GM18511 (cell line): ENCODE measurements at regions not wholly inside any gene's neighbourhood (a gene's known extent, or its start where the extent isn't known, plus 50 kb on each side); places are given as distances from the start of the nearest gene placed in this dataset.
A peak's percentile ranks its signal among the peaks of the same experiment; 100 is the strongest.

Experiments used
- ATAC-seq: cut with Tn5 transposase; IDR thresholded peaks from one replicate; pipeline ENCODE4 v1.9.1; 2021; ENCODE audit warnings: mild to moderate bottlenecking, moderate library complexity; ENCODE audit not compliant: unreplicated experiment

DNA sequence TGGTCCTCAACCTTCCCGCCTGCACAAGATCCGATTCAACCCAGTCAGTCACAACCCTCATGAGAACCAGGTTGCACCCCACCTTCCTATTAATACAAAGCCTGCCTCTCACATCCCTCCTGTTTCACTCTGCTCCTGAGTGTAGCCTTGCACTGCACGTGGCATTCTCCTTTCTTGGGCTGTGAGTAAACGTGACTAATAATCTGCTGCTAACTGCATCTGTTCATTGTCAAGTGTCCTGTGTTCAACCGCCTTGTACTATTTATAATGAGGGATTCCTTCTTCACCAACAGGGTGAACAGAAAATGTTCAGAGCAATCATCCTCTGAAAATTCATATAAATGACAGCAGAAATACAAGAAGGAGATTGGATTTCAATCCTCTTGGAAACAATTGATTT lies 1608.2 kb downstream of the SLITRK5 start:
- ATAC-seq, result no peak

DNA sequence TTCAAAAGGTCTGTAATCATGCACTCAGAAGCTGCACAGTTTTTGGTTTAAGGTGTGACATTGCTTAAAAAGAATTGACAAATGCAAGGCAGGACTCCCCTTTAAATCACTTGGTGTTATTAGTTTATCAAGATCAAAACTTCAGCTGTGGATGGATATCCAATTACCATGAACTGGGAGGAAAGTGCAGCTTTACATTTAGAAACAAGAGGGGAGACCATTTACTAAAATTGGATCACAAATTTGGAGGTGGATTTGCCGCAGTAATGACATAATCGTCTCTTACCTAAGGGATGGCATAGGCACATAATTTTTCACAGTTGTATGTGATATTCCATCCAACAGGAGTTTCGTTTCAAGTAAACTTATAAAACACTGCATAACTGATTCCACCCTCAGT lies 1610.2 kb downstream of the SLITRK5 start:
- no peak for ATAC-seq

DNA sequence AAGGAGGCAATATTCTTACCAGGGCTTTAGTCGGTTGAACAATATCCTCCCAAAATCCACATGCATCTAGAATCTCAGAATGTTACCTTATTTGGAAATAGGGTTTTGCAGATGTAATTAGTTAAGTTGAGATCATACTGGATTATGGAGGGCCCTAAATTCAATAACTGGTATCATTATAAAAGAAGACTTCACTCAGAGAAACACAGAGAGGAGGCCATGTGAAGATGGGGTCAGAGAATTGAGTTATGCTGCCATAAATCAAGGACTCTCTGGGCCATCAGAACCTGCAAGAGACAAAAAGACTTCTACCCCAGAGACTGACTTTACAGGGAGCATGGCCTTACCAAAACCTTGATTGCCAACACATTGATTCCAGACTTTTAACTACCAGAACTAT lies 1611.1 kb downstream of the SLITRK5 start:
- no peak for ATAC-seq

DNA sequence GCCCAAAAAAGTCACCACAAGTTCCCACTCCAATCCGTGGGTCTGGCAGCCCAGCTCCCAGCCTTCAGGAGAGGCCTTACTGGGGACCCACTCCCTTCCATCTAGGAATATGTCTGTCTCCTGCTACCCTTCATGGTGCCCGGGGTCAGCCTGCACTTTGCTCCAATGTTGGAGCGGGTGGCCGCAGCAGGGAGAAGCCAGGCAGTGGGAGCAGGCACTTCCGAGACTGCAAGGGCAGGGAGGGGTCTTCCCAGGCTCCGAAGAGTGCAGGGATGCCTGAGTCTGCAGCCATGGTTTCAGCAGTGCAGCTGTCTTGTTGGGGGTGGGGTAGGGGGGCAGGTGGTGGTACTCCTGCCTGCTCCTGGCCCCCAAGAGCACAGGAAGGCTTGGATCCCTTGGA lies 1616.2 kb downstream of the SLITRK5 start:
- no peak for ATAC-seq

DNA sequence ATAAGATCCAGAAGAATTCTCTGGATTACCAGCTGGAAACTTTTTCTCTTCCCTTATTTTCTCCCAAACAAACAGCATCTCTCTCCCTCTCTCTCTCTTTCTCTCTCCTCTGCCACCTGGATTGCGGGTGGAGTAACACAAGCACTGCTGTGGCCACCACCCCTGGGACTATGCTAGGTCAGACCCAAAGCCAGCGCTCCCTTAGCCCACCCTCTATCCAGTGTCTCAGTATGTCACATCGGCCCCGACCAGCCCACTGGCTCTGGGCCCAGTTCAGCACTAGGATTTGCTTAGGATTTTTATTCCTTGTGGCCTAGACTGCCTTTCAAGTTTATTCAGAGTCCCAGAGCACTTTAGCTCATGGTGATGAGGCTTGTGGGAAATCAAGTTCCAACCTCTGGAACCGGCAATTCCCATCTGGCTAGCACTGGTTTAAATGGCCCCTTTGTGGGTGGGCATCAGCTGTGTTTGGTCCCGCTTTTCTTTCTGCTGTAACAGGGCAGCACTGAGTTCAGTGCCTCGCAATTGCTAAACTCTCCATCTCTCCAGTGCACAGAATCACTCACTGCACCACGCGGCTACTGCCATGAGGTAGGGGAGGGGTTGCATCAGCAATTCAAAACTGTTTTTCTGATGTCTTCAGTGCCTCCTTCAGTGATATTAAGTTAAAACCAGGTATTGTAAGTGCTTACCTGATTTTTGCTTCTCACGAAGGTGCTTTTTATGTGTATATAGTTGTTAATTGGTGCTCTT lies 1623.1 kb downstream of the SLITRK5 start:
- ATAC-seq, result no peak

DNA sequence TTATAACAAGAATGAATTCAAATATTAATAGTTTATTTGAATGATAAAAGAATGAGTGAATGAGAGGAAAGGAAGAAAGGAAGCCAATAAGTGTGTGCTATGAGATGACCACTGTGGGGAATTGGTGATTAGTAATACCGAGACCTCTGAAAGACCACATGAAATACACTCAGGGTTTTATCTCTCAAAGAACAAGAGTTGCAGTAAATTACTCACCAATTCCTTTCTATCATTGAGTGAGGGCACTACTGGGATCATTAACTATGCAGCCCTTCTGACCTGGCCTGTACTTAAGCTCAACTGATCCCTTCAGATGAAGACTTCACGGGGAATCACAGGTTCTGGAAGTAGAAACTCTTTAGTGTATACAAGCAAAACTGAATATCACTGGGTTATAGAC lies 1636.1 kb downstream of the SLITRK5 start:
- peak; percentile 81 for ATAC-seq

DNA sequence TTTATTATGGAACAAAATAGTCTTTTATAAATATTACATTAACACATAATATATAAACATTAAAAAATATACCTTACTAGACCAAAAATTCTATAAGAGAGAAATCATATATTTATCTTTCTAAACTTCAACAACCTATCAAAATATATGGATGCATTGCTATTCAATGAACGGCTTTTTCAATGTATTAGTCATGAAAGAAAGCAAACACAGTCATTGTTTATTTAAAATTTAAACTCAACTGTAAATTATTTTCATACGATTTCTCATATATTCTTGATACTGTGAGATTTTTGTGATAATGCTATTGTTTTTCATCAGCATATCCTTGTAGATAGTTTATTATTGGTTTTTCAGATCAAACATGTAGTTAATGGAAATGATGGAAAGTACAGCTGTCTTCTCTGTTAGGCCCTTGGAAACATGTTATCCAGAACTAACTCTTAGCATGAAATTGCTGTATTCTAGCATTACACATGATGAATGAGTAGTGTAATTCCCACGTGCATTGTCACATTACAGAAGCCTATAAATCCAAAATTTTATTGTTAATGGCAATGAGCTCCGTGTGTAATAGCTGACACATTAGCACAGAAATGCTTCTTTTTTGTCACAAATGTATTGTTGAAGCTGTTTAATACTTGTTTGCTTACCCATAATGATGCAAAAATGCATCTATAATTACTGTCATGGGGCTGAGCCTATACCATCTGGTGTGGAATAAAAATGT lies 1639.9 kb downstream of the SLITRK5 start:
- no peak for ATAC-seq

DNA sequence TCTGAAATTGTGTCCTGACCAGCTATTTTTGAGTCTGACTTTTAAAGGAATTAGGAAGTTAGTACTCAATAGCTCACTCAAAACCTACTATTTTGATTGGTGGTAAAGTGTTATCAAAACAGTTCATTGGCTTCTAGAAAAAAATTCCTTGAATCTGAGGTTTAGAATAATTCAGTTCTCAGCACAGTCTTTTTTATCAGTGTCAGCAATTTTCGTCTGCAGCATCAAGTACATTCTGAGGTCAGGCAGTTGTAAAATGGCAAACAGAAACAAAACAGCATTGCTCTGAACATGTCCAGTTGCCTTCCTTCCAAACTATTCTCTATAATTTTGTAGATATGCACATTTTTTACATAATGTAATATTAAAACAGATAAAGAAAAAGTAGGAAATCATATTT lies 1644.1 kb downstream of the SLITRK5 start:
- ATAC-seq, result no peak

DNA sequence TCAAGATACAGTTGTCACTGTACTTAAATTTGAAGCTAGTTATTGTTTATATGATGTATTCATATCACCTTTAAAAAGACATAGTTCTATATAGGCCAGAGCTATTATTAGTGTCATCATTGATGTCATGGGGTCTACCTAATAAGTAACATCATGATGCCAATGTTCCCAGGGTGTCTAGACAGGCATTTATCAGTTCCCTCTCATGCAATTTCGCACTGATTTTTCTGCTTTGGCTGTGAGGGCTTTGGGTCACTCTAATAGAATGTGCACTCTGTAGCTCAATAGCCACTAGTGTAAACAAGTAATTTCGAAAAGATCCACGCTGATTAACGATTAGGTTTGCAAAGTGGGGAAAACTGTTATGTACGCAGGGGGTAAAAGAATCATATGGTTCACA lies 1651.3 kb downstream of the SLITRK5 start:
- ATAC-seq, result no peak

DNA sequence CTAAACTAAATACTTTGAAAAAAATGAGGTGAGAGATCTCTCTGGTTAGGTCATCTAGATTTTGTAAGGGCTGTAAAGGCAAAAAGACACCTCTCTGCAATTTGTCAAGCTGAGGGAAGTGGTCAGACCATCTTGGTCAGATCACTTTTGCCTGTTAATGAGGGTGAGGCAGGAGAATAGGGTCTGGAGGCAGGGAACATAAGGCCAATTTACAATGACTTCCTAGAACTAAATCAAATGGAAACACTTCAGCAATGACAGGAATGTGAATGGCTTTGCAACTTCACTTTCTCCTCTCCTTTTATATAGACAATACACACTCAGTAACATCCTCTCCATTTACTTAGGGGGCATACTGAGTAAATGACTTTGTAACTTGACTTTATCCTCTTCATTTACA lies 1653.4 kb downstream of the SLITRK5 start:
- no peak for ATAC-seq

DNA sequence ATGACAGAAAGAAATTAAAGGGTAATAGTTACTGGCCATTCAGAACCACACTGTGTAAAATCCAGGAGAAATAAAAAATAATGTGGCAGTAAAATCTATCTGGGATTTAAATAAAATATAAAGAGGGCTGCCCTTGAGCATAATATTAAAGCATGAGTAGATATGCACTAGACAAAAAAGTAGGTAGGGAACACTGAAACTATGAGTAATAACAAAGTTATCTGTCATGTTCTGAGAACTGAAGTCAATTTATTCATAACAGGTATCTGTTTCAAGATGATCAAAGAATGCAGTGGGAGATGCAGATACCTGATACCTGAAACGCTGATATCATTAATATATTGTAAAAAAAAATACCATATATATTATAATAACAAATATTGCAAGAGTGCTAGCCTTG lies 1672.0 kb downstream of the SLITRK5 start:
- ATAC-seq, result no peak

DNA sequence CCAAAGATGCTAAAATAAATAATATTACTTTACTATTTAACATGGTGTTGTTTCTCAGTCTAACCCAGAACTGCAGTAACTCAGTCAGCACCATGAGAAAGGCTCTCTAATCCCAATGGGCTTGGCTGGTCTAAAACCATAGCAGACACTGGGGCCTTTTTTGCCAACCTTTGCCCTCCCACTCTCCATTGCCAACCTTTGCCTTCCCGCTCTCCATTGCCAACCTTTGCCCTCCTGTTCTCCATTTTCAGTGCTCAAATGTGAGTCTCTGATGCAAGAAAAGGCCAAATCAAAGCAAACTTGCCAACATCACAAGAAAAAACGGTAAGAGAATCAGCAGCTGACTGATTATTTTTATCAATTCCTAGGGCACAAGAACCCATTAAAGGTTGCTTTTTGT lies 1681.2 kb downstream of the SLITRK5 start:
- no peak for ATAC-seq

DNA sequence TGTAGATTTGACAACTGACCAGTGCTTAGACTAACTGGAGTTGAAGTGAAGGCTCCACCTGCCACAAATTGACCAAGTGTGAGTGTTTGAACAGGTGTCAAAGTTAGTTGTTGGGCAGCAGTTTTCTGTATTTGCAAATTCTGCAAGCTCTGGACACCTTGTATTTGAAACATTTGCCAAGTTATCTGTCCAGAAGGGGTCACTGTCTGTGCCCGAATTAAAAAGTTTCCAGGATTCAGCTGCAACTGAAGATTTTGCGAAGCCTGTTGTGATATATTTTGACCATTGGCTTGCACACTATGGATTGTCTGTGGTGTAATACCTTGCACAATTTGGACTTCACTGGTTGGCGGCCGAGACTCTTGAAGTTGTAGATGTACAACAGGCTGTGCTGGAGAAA lies 1690.7 kb downstream of the SLITRK5 start:
- no peak for ATAC-seq

DNA sequence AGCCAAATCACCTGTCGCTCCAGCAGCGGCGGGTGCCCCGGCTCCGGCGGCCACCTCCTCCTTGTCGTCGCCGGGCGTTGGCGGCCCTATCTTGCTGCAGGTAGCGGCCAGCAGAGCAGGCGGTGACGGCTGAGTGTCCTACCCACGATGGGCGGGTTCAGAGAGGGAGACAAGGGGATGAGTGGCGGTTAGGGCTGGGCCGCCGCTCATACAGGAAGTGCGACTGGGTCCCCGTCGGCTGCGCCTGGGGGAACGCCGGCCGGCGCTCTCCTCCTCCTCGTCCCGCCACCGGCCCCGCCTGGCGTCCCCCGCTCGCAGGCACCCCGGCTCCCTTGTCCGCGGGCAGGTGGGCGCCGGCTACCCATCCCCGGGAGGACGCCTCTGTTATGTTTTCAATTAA lies 1692.0 kb downstream of the SLITRK5 start:
- ATAC-seq, result no peak

DNA sequence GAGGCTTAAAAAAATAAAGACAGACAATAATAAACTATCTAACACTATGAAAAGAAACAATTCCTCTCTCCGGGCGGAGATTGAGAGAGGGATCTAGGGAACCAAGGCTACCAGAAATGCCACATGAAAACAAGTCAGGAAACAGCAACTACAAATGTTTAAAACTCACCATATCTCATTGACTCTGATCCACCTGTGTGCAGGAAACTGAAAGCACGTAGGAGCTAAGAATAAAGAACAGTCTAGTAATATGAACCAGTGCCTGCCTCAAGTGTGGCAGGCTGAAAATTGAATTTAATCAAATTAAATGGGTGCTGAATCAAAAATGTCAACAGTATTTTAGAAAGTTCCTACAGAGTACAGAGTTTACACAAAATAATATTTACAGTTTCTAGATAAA lies 1701.0 kb downstream of the SLITRK5 start:
- no peak for ATAC-seq

DNA sequence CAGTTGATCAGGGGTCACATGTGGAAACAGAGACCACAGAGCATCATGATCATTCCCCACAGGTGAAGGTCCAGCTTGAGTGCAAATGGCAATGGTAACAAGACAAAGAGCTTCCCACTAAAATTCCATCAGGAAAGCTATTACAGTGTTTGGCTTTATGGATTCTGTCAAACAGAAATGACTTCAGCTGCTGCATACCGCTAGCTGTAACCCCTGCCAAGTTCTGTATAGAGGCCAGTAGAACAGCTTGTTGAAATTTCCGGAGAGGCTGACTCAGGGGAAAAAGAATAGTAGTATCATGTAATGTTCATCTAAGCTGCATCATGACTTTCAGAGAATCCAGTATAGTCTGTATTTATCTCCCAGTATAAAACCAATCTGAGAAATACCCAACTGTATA lies 1704.7 kb downstream of the SLITRK5 start:
- ATAC-seq, result no peak

DNA sequence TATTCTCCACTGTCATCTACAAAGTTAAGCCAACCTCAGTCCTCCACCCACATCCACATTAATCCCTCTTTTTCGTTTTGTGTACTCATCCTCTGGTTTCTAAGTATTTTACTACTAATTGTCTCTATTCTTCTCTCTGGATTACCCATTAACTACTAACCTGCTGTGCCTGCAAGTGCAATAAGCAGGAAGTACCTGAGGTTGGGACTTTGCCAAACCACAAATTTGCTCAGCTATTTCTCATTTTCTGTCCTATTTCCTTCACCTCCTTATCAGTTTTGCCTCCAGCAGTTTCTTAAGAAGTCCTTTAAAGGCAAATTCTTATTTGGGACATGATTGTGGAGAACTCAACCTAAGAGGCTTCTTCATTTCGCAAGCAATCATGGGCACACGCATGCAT lies 1708.9 kb downstream of the SLITRK5 start:
- peak; percentile 86 for ATAC-seq

DNA sequence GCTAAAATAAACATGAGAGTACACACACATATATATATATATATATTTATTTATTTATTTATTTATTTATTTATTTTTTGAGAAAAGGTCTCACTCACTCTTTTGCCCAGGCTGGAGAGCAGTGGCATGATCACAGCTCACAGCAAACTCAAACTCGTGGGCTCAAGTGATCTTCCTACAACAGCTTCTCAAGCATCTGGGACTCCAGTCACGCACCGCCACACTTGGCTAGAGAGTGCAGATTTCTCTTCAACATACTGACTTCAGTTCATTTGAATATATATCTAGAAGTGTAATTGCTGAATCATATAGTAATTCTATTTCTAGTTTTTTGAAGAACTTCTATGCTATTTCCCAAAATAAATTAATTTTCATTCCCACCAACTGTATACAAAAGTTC lies 1711.8 kb downstream of the SLITRK5 start:
- no peak for ATAC-seq

DNA sequence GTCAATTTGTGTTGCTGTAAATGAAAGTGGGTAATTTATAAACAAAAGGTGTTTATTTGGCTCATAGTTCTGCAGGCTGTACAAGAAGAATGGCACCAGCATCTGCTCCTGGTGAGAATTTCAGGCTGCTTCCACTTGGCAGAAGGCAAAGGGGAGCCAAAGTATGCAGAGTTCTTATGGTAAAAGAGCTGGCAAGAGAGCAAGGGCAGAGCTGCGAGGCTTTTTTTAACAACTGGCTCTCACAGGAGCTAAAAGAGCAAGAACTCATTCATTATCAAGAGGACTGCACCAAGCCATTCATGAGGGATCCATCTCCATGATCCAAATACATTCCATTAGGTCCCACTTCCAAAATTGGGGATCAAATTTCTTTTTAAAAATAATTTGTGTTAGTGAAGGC lies 1712.7 kb downstream of the SLITRK5 start:
- ATAC-seq, result no peak

DNA sequence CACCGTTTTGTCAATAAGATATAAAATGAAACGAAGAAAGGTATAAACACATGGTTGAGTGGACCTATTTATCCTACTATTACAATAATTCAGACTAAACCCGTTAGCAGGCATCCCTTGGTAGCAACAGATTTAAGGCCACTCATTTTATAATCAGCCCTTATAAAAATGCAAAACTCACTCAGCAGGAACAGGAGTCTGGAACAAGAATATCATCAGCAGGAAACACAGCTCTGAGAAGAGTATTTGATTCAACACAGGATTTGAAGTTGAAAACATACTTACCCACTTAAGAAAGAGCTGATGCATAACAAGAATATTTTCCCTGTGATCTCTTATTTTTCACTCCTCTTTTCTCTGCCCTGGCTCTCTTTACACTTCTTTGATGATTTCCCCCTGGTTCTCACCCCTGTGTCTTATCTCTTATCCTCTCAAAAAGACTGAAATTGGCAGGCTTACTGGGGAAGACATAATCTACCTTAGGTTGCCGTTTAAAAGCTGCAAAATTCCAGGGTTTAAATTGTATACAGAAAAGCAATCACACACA lies 1722.7 kb downstream of the SLITRK5 start:
- no peak for ATAC-seq

DNA sequence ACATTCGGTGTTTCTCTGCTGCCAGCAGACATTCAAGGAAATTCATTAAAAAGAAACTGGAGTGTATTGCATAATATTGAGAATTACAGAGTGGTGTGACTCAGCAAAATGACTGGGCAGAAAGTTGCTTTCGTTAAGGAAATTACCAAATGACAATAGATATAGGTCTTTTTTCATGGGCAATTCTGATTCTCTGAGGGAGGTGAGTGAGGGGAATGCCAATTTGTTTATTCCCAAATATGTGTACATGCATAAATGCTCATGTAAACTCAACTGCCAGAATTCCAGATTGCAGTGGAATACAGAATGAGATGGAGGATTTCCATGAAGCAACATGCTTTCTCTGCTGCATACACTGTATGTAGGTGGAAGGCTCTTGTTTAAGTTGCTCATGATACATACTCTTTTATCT lies 1730.1 kb downstream of the SLITRK5 start:
- no peak for ATAC-seq

DNA sequence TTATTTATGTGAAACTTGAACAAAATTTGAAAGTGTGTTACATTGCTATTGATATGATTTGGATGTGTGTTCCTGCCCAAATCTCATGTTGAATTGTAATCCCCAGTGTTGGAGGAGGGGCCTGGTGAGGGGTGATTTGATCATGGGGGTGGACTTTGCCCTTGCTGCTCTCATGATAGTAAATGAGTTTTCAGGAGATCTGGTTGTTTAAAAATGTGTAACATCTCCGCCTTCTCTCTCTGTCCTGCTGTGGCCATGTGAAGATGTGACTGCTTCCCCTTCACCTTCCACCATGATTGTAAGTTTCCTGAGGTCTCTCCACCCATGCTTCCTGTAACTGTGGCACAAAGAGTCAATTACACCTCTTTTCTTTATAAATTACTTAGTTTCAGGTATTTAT lies 1731.0 kb downstream of the SLITRK5 start:
- ATAC-seq, result no peak
